ENCODE measurements at regions not wholly inside any gene's neighbourhood (a gene's known extent, or its start where the extent isn't known, plus 50 kb on each side); places are given as distances from the start of the nearest gene placed in this dataset.
"Not testable (repeated sequence)": the region's sequence is repeated elsewhere in the genome, so short reads cannot be mapped to it uniquely, and the experiment has no call there.

- no peak for DNase-seq (ENCODE audit: low read depth)
- no peak overlapping the region for H3K4me3 ChIP-seq (ENCODE audit: low read depth, low read length)
- no peak for TF ChIP-seq CTCF (IDR thresholded peaks at IDR 0.05; ENCODE audit: insufficient read depth, low read depth, low read length, missing control alignments)
These were observed 50.7 kb upstream of the VPREB1 start for GRCh38 chr22:22193923-22194322.

- not testable (repeated sequence) for H3K4me3 ChIP-seq (ENCODE audit: low read depth, low read length); DNase-seq (ENCODE audit: low read depth)
These were observed 51.1 kb upstream of the VPREB1 start for GRCh38 chr22:22193462-22193861.

- not testable (repeated sequence) for H3K4me3 ChIP-seq (ENCODE audit: low read depth, low read length); DNase-seq (ENCODE audit: low read depth)
These were observed 51.6 kb upstream of the VPREB1 start for GRCh38 chr22:22193006-22193405.

DNA sequence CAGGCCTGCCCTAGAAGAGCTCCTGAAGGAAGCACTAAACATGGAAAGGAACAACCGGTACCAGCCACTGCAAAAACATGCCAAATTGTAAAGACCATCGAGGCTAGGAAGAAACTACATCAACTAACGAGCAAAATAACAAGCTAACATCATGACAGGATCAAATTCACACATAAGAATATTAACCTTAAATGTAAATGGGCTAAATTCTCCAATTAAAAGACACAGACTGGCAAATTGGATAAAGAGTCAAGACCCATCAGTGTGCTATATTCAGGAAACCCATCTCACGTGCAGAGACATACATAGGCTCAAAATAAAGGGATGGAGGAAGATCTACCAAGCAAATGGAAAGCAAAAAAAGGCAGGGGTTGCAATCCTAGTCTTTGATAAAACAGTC is 54.8 kb upstream of the VPREB1 start:
- DNase-seq (ENCODE audit: low read depth); H3K4me3 ChIP-seq (ENCODE audit: low read depth, low read length): not testable (repeated sequence)

DNA sequence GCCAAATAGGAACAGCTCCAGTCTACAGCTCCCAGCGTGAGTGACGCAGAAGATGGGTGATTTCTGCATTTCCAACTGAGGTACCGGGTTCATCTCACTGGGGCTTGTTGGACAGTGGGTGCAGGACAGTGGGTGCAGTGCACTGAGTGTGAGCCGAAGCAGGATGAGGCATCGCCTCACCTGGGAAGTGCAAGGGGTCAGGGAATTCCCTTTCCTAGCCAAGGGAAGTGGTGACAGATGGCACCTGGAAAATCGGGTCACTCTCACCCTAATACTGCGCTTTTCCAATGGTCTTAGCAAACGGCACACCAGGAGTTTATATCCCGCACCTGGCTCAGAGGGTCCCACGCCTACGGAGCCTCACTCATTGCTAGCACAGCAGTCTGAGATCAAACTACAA is 56.7 kb upstream of the VPREB1 start:
- not testable (repeated sequence) for DNase-seq (ENCODE audit: low read depth)

GRCh38 chr22:22187299-22187698 is 57.3 kb upstream of the VPREB1 start:
- H3K4me3 ChIP-seq (ENCODE audit: low read depth, low read length), result no peak overlapping the region
- TF ChIP-seq CTCF (IDR thresholded peaks at IDR 0.05; ENCODE audit: insufficient read depth, low read depth, low read length, missing control alignments), result no peak
- no peak for DNase-seq (ENCODE audit: low read depth)

More for the DNA sequence above, 56.7 kb upstream of the VPREB1 start:
- H3K4me3 ChIP-seq (ENCODE audit: low read depth, low read length), result not testable (repeated sequence)

GRCh38 chr22:22185844-22186499 is 58.6 kb upstream of the VPREB1 start:
- DNase-seq (ENCODE audit: low read depth), result no peak
- H3K4me3 ChIP-seq (ENCODE audit: low read depth, low read length), result no peak overlapping the region
- TF ChIP-seq CTCF (IDR thresholded peaks at IDR 0.05; ENCODE audit: insufficient read depth, low read depth, low read length, missing control alignments), result no peak

DNA sequence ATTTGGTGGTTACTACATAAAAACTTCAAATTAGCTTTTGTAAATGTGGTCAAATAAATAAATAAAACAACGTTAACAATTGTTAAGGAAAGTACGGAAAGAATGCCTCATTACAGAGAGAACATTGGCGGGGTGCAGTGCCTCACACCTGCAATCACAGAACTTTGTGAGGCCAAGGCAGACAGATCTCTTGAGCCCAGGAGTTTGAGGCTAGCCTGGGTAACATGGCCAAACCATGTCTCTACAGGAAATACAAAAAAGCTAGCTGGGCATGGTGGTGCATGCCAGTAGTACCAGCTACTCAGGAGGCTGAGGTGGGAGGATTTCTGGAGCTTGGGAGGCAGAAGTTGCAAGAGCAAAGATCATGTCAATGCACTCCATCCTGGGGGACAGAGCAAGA is 59.4 kb upstream of the VPREB1 start:
- no peak for TF ChIP-seq CTCF (IDR thresholded peaks at IDR 0.05; ENCODE audit: insufficient read depth, low read depth, low read length, missing control alignments)
- DNase-seq (ENCODE audit: low read depth), result no peak
- H3K4me3 ChIP-seq (ENCODE audit: low read depth, low read length), result no peak overlapping the region

- no peak for TF ChIP-seq CTCF (IDR thresholded peaks at IDR 0.05; ENCODE audit: insufficient read depth, low read depth, low read length, missing control alignments)
- DNase-seq (ENCODE audit: low read depth), result no peak
- no peak overlapping the region for H3K4me3 ChIP-seq (ENCODE audit: low read depth, low read length)
These were observed 60.2 kb upstream of the VPREB1 start for GRCh38 chr22:22184277-22184807.

All from GM12865 (cell line).